IMR-90 (cell line): ENCODE measurements at regions not wholly inside any gene's neighbourhood (a gene's known extent, or its start where the extent isn't known, plus 50 kb on each side); places are given as distances from the start of the nearest gene placed in this dataset.

ENCODE experiments used
- ATAC-seq: fragments of 200-7000 bp; cut with Tn5 transposase; 2 replicates; pipeline ENCODE4 v1.9.1; 2020; ENCODE audit warnings: low read depth, mild to moderate bottlenecking, moderate library complexity
- BruUV-seq: library from RNA; stranded (reverse); fragments of 400-500 nt; replicated peaks from 2 replicates; lab custom pipeline; 2021; lab: Mats Ljungman, UMichigan
- CTCF ChIA-PET: fragments of 300-600 bp; formaldehyde crosslinking; extraction: SDS; loops from one replicate; lab custom pipeline; 2021; ENCODE audit warnings: antibody characterized with exemption; lab: Yijun Ruan, JAX
- POLR2A ChIA-PET: fragments of 300-600 bp; sonication (Branson Sonifier 250); formaldehyde crosslinking; loops from one replicate; lab custom pipeline; 2022; ENCODE audit warnings: antibody characterized with exemption; ENCODE audit not compliant: unreplicated experiment; lab: Charles Lee
- DNase-seq: peaks from one replicate; pipeline ENCODE4 v3.0.0; 2013
- H2AFZ ChIP-seq: replicated peaks from 2 replicates; pipeline ENCODE3; 2013; ENCODE audit warnings: low read length, mild to moderate bottlenecking; ENCODE audit not compliant: poor library complexity
- H2AK5ac ChIP-seq: 2 replicates; pipeline ENCODE4 v1.6.1; 2013; ENCODE audit warnings: low read depth, low read length, inconsistent platforms
- H2AK9ac ChIP-seq: replicated peaks from 2 replicates; pipeline ENCODE3; 2013; ENCODE audit warnings: mild to moderate bottlenecking, low read depth, low read length, moderate library complexity; ENCODE audit not compliant: poor library complexity
- H2BK120ac ChIP-seq: 2 replicates; pipeline ENCODE4 v1.6.1; 2013; ENCODE audit warnings: low read depth, low read length, inconsistent platforms
- H2BK15ac ChIP-seq: 3 replicates; pipeline ENCODE4 v1.6.1; 2013; ENCODE audit warnings: low read depth, low read length, inconsistent platforms
- H2BK20ac ChIP-seq: 2 replicates; pipeline ENCODE4 v1.6.1; 2013; ENCODE audit warnings: low read depth, mild to moderate bottlenecking, inconsistent platforms, low read length, moderate library complexity
- H2BK5ac ChIP-seq: 2 replicates; pipeline ENCODE4 v1.6.1; 2013; ENCODE audit warnings: mild to moderate bottlenecking, low read depth, low read length, inconsistent platforms; ENCODE audit not compliant: poor library complexity, severe bottlenecking
- H3K14ac ChIP-seq: replicated peaks from 2 replicates; pipeline ENCODE4 v1.6.1; 2013; ENCODE audit warnings: low read depth, low read length, inconsistent platforms
- H3K18ac ChIP-seq: 2 replicates; pipeline ENCODE4 v1.6.1; 2013; ENCODE audit warnings: low read depth, low read length, control low read depth
- H3K23ac ChIP-seq: 2 replicates; pipeline ENCODE4 v1.6.1; 2013; ENCODE audit warnings: low read depth, low read length, inconsistent platforms
- H3K27ac ChIP-seq: 2 replicates; pipeline ENCODE4 v1.5.1; 2013; ENCODE audit warnings: mild to moderate bottlenecking, control low read depth, low read length; ENCODE audit not compliant: insufficient read depth
- H3K27me3 ChIP-seq: 2 replicates; pipeline ENCODE4 v1.6.1; 2013; ENCODE audit warnings: low read length; ENCODE audit not compliant: control insufficient read depth, insufficient read depth
- H3K36me3 ChIP-seq: 2 replicates; pipeline ENCODE4 v1.6.1; 2013; ENCODE audit warnings: low read length, mixed read lengths; ENCODE audit not compliant: control insufficient read depth, insufficient read depth
- H3K4ac ChIP-seq: 2 replicates; pipeline ENCODE4 v1.6.1; 2013; ENCODE audit warnings: low read depth, low read length, inconsistent platforms
- H3K4me1 ChIP-seq: 2 replicates; pipeline ENCODE4 v1.6.1; 2013; ENCODE audit warnings: low read length, mixed read lengths; ENCODE audit not compliant: control insufficient read depth, insufficient read depth
- H3K4me2 ChIP-seq: 2 replicates; pipeline ENCODE4 v1.6.1; 2013; ENCODE audit warnings: low read depth, mild to moderate bottlenecking, control low read depth, low read length, moderate library complexity
- H3K4me3 ChIP-seq: 2 replicates; pipeline ENCODE4 v1.5.1; 2013; ENCODE audit warnings: low read depth, mild to moderate bottlenecking, control low read depth, low read length, moderate library complexity; ENCODE audit not compliant: insufficient read depth
- H3K56ac ChIP-seq: 2 replicates; pipeline ENCODE4 v1.6.1; 2013; ENCODE audit warnings: low read length, inconsistent platforms; ENCODE audit not compliant: insufficient read depth; ENCODE audit errors: extremely low read depth
- H3K79me1 ChIP-seq, 2 experiments: 2 replicates each; pipeline ENCODE4 v1.6.1; 2013; ENCODE audit warnings: low read length in 2 of 2, inconsistent platforms in 1 of 2, low read depth in 1 of 2
- H3K9ac ChIP-seq: 2 replicates; pipeline ENCODE4 v1.6.1; 2013; ENCODE audit warnings: low read depth, low read length, control low read depth
- H3K9me1 ChIP-seq: 2 replicates; pipeline ENCODE4 v1.6.1; 2013; ENCODE audit warnings: low read length, inconsistent platforms; ENCODE audit not compliant: insufficient read depth
- H3K9me3 ChIP-seq: 2 replicates; pipeline ENCODE4 v1.6.1; 2013; ENCODE audit warnings: low read length; ENCODE audit not compliant: control insufficient read depth, insufficient read depth
- H4K20me1 ChIP-seq: 2 replicates; pipeline ENCODE4 v1.6.1; 2013; ENCODE audit warnings: low read length, inconsistent platforms; ENCODE audit not compliant: insufficient read depth
- H4K5ac ChIP-seq: 2 replicates; pipeline ENCODE4 v1.6.1; 2013; ENCODE audit warnings: mild to moderate bottlenecking, low read depth, low read length, control low read depth
- H4K8ac ChIP-seq, 2 experiments: 2 replicates each; pipeline ENCODE4 v1.6.1; 2013; ENCODE audit warnings: low read depth in 2 of 2, low read length in 2 of 2, control low read depth in 1 of 2, inconsistent platforms in 1 of 2
- H4K91ac ChIP-seq: 2 replicates; pipeline ENCODE4 v1.6.1; 2013; ENCODE audit warnings: low read depth, low read length, inconsistent platforms; ENCODE audit not compliant: insufficient read depth
- CHD1 ChIP-seq: IDR thresholded peaks from 2 replicates; pipeline ENCODE4 v1.6.1; 2012; ENCODE audit warnings: low read depth, low read length, improper control_type of control experiment
- ELK1 ChIP-seq: fragments of 150-350 bp; IDR thresholded peaks from 2 replicates; pipeline ENCODE4 v1.6.1; 2016; ENCODE audit warnings: low read depth, mild to moderate bottlenecking, low read length, moderate library complexity, borderline replicate concordance
- FOS ChIP-seq: fragments of 150-350 bp; IDR thresholded peaks from 2 replicates; pipeline ENCODE4 v1.6.1; 2016; ENCODE audit warnings: low read depth, low read length
- MAFK ChIP-seq: IDR thresholded peaks from 2 replicates; pipeline ENCODE4 v1.6.1; 2012; ENCODE audit warnings: low read depth, low read length, improper control_type of control experiment
- MAZ ChIP-seq: IDR thresholded peaks from 2 replicates; pipeline ENCODE4 v1.6.1; 2012; ENCODE audit warnings: low read depth, mild to moderate bottlenecking, low read length, improper control_type of control experiment, moderate library complexity, borderline replicate concordance
- POLR2A ChIP-seq: IDR thresholded peaks from 2 replicates; pipeline ENCODE4 v1.6.1; 2012; ENCODE audit warnings: mild to moderate bottlenecking, low read depth, low read length
- RCOR1 ChIP-seq: IDR thresholded peaks from 2 replicates; pipeline ENCODE4 v1.6.1; 2012; ENCODE audit warnings: mild to moderate bottlenecking, low read length, improper control_type of control experiment; ENCODE audit not compliant: insufficient replicate concordance
- RFX5 ChIP-seq: IDR thresholded peaks from 2 replicates; pipeline ENCODE4 v1.8.0; 2012; ENCODE audit warnings: low read depth, mild to moderate bottlenecking, low read length, moderate library complexity
- SMC3 ChIP-seq: fragments of 150-350 bp; IDR thresholded peaks from 2 replicates; pipeline ENCODE4 v1.6.1; 2016; ENCODE audit warnings: low read depth, mild to moderate bottlenecking, antibody characterized with exemption, low read length, moderate library complexity
- USF2 ChIP-seq: fragments of 150-350 bp; IDR thresholded peaks from 2 replicates; pipeline ENCODE4 v1.6.1; 2017; ENCODE audit warnings: mild to moderate bottlenecking, antibody characterized with exemption, low read length, low read depth
- WGBS, 2 experiments: methylation state at CpG; one replicate each; pipeline versions ENCODE4 v1.1.5 to v1.1.7; 2013; ENCODE audit warnings: missing lambda C conversion rate in 2 of 2; ENCODE audit not compliant: insufficient read length in 1 of 2; ENCODE audit errors: extremely low coverage in 2 of 2; 5-methylcytosine and 5-hydroxymethylcytosine counted together
- dilution Hi-C: fragments of 300-500 bp; cut with HindIII; formaldehyde crosslinking; loops from one replicate; pipeline ENCODE4 v1.14.3; 2018; ENCODE audit warnings: low sequenced_read_pairs; ENCODE audit not compliant: unreplicated experiment
- in situ Hi-C: fragments of 300-500 bp; cut with MboI; formaldehyde crosslinking; loops from 3 replicates; pipeline ENCODE4 v1.14.3; 2019; ENCODE audit warnings: low sequenced_read_pairs, inconsistent platforms, mixed read lengths
- intact Hi-C: fragments of 100-400 bp; cut with micrococcal nuclease; formaldehyde crosslinking; loops from 2 replicates; pipeline ENCODE4 v1.10.0; 2022

GRCh38 chr2:42969231-42970150 lies 177.1 kb upstream of the HAAO start:
- Histone ChIP-seq H2BK15ac (peak overlapping the region; percentile 73; the same call in 1 of the 3 replicates), H3K18ac (peak overlapping the region; percentile 5; the same call in 1 of the 2 replicates), H3K4me3 (no peak overlapping the region), H3K27ac (peak overlapping the region; percentile 31), H2AK5ac (peak overlapping the region; percentile 94), H2AK9ac (peak overlapping the region; percentile 85), H2BK120ac (peak overlapping the region; percentile 94), H3K23ac (peak overlapping the region; percentile 80), H2BK5ac (peak overlapping the region; percentile 82), H3K56ac (no peak overlapping the region), H4K91ac (peak overlapping the region; percentile 82), H3K4me1 (peaks cover 43% of the 10 kb centered on the region), H2BK20ac (peak overlapping the region; percentile 89), H3K9me1 (peaks cover 24% of the 10 kb centered on the region), H4K5ac (no peak overlapping the region; the same call in 1 of the 2 replicates), H3K27me3 (no peaks in the 10 kb centered on the region), H3K14ac (peak overlapping the region; percentile 85), H3K4ac (peak overlapping the region; percentile 92), H4K8ac (peak overlapping the region; percentile 23 to 47; a peak in 2 of 4 replicates), H3K79me1 (no peaks in the 10 kb centered on the region), H3K4me2 (no peak overlapping the region), H3K36me3 (no peaks in the 10 kb centered on the region), H3K9me3 (0 out of 2 replicates have a peak, but pooled peaks cover 2% of the 10 kb centered on the region), H4K20me1 (no peaks in the 10 kb centered on the region), H2AFZ (peak overlapping the region; percentile 78), H3K9ac (no peak overlapping the region)
- DNase-seq: peak; percentile 92
- ChIA-PET POLR2A (interaction anchor here (0.6 kb wide), 1 partner anchor 257 kb away, joined by 3 read pairs; the partner anchor contains the start of gene ZFP36L2), CTCF (interaction anchor here (0.6 to 0.7 kb wide), 2 partner anchors 515 to 788 kb away, joined by 3 read pairs; no protein-coding TSS in a partner anchor)
- WGBS, 2 experiments: 53% methylated on average over 5 of the region's 12 CpGs; no CpG with 5 or more reads in 1 of the 2 experiments
- intact Hi-C loops: loop anchor here (10.0 kb wide), 2 partner anchors 135 to 515 kb away; no protein-coding TSS in a partner anchor
- TF ChIP-seq CHD1 (no peak), RFX5 (no peak), RCOR1 (peak; percentile 52), MAFK (no peak), FOS (peak; percentile 53; the same call in 1 of the 2 replicates), USF2 (no peak), SMC3 (no peak), ELK1 (no peak), MAZ (no peak), POLR2A (no peak)
- ATAC-seq: peak; percentile 73
- in situ Hi-C loops: loop anchor here (10.0 kb wide), 1 partner anchor 255 kb away; the partner anchor contains the start of gene ZFP36L2
- BruUV-seq: no TSS peak
- dilution Hi-C loops: no loop called here
